ENCODE measurements at regions not wholly inside any gene's neighbourhood (a gene's known extent, or its start where the extent isn't known, plus 50 kb on each side); places are given as distances from the start of the nearest gene placed in this dataset.

DNA sequence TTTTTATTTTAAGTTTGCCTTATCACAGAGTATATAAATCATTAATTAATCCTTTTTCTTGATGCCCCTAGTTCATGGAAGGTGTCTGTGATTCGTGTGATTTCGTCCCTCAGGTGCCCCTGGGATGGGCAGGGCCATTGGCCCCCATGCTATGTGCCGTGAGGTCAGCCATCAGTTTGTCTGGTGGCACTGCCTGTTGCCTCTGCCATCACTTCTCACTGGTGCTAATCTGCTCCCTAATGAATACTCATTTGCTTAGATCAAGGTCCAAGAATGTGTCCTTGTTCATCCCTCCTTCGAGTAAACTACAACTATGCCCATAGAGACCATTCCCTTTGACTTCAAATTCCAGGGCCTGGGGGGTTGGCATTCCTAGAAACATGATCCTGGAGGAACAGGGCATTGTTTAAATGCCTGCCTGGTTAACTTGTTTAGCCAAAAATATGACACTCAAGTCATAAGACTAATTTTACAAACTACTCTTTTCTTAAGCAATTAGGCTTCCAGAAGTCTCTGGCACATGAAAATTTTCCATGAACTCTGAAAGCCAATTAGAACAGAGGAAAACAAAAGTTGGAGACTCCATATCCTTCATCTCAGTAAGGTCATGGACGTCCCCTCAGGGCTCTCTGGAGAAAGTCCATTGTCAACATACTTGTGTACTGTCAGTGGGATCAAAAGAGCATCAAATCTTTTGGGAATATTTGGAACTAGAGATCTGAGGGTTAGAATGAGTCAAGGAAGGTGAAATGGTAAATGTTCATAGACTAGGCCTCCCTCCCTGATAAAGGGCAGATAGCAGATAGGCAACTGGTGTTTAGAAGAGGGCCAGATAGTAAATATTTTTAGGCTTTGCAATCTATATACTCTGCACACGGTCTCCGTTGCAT, 90.9 kb upstream of the PLXNC1 start:
- peak in 1 of 2 donors; percentile 24 for TF ChIP-seq POLR2AphosphoS5 (IDR thresholded peaks at IDR 0.05; ENCODE audit: insufficient read depth in 1 of 2, low read depth in 1 of 2)
- TF ChIP-seq, protein P1, sequence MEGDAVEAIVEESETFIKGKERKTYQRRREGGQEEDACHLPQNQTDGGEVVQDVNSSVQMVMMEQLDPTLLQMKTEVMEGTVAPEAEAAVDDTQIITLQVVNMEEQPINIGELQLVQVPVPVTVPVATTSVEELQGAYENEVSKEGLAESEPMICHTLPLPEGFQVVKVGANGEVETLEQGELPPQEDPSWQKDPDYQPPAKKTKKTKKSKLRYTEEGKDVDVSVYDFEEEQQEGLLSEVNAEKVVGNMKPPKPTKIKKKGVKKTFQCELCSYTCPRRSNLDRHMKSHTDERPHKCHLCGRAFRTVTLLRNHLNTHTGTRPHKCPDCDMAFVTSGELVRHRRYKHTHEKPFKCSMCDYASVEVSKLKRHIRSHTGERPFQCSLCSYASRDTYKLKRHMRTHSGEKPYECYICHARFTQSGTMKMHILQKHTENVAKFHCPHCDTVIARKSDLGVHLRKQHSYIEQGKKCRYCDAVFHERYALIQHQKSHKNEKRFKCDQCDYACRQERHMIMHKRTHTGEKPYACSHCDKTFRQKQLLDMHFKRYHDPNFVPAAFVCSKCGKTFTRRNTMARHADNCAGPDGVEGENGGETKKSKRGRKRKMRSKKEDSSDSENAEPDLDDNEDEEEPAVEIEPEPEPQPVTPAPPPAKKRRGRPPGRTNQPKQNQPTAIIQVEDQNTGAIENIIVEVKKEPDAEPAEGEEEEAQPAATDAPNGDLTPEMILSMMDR (IDR thresholded peaks at IDR 0.05): no peak
- no peak for TF ChIP-seq POLR2A (IDR thresholded peaks at IDR 0.05)
